Neural cell (in vitro differentiated cells): ENCODE measurements at regions not wholly inside any gene's neighbourhood (a gene's known extent, or its start where the extent isn't known, plus 50 kb on each side); places are given as distances from the start of the nearest gene placed in this dataset.

Experiments used
- H2AFZ ChIP-seq: fragments of 200-600, 300-800 bp; sonication (generic), shearing (Covaris generic); 2 replicates; pipeline ENCODE4 v1.6.0; 2014; ENCODE audit warnings: low read depth, mild to moderate bottlenecking, antibody characterized with exemption, low read length, moderate library complexity
- H3F3A ChIP-seq: fragments of 200-600 bp; shearing (Covaris generic); 2 replicates; pipeline ENCODE4 v1.6.1; 2016; ENCODE audit warnings: mild to moderate bottlenecking, moderate library complexity, mixed read lengths, antibody characterized with exemption, low read length; ENCODE audit not compliant: insufficient read depth, poor library complexity, severe bottlenecking
- H3K27ac ChIP-seq: fragments of 200-600, 300-800 bp; sonication (generic), shearing (Covaris generic); 2 replicates; pipeline ENCODE4 v1.5.1; 2014; ENCODE audit warnings: mild to moderate bottlenecking, low read length, moderate library complexity
- H3K27me3 ChIP-seq: fragments of 300-800, 200-600 bp; sonication (generic), shearing (Covaris generic); 2 replicates; pipeline ENCODE4 v1.6.0; 2014; ENCODE audit warnings: mild to moderate bottlenecking, low read depth, low read length, moderate library complexity; ENCODE audit not compliant: insufficient read depth
- H3K36me3 ChIP-seq: fragments of 300-800, 200-600 bp; sonication (generic), shearing (Covaris generic); 2 replicates; pipeline ENCODE4 v1.5.1; 2014; ENCODE audit warnings: mild to moderate bottlenecking, antibody characterized with exemption, low read length, moderate library complexity; ENCODE audit not compliant: insufficient read depth
- H3K4me2 ChIP-seq: fragments of 300-800, 200-600 bp; sonication (generic), shearing (Covaris generic); 2 replicates; pipeline ENCODE4 v1.6.0; 2014; ENCODE audit warnings: mild to moderate bottlenecking, low read length
- H3K4me3 ChIP-seq: fragments of 300-800, 200-600 bp; sonication (generic), shearing (Covaris generic); 2 replicates; pipeline ENCODE4 v1.5.1; 2014; ENCODE audit warnings: mild to moderate bottlenecking, low read length, moderate library complexity
- H3K79me2 ChIP-seq: fragments of 200-600 bp; shearing (Covaris generic); replicated peaks from 2 replicates; pipeline ENCODE4 v1.6.0; 2014; ENCODE audit warnings: mild to moderate bottlenecking, low read length, moderate library complexity; ENCODE audit not compliant: insufficient read depth
- H3K9ac ChIP-seq: fragments of 300-800, 200-600 bp; sonication (generic), shearing (Covaris generic); 2 replicates; pipeline ENCODE4 v1.6.1; 2016; ENCODE audit warnings: mild to moderate bottlenecking, low read length, mixed read lengths
- H3K9me2 ChIP-seq: fragments of 200-600 bp; shearing (Covaris generic); 2 replicates; pipeline ENCODE4 v1.6.1; 2016; ENCODE audit warnings: mild to moderate bottlenecking, low read length, mixed read lengths; ENCODE audit not compliant: insufficient read depth
- H3K9me3 ChIP-seq: fragments of 200-600, 300-800 bp; sonication (generic), shearing (Covaris generic); 2 replicates; pipeline ENCODE4 v1.6.1; 2016; ENCODE audit warnings: mild to moderate bottlenecking, mixed run types, low read length, moderate library complexity, mixed read lengths
- H4K20me1 ChIP-seq: fragments of 200-600 bp; shearing (Covaris generic); 2 replicates; pipeline ENCODE4 v1.6.1; 2016; ENCODE audit warnings: mild to moderate bottlenecking, mixed run types; ENCODE audit not compliant: insufficient read depth
- EP300 ChIP-seq: fragments of 450-650 bp; conservative IDR thresholded peaks from 2 replicates; pipeline ENCODE4 v1.6.1; 2014; ENCODE audit warnings: antibody characterized with exemption, mild to moderate bottlenecking, moderate library complexity; ENCODE audit not compliant: poor library complexity, severe bottlenecking
- EZH2 ChIP-seq: fragments of 200-600, 300-800 bp; shearing (Covaris generic), sonication (generic); IDR thresholded peaks from 2 replicates; pipeline ENCODE4 v1.6.1; 2014; ENCODE audit warnings: antibody characterized with exemption, low read length, borderline replicate concordance, mild to moderate bottlenecking; ENCODE audit not compliant: insufficient read depth, poor library complexity, severe bottlenecking
- MXI1 ChIP-seq: fragments of 450-650 bp; conservative IDR thresholded peaks from 2 replicates; pipeline ENCODE4 v1.6.1; 2014; ENCODE audit warnings: antibody characterized with exemption, mild to moderate bottlenecking; ENCODE audit not compliant: poor library complexity, severe bottlenecking
- POLR2AphosphoS5 ChIP-seq: IDR thresholded peaks from 2 replicates; pipeline ENCODE4 v1.6.1; 2012
- RAD21 ChIP-seq: fragments of 450-650 bp; conservative IDR thresholded peaks from 2 replicates; pipeline ENCODE4 v1.6.1; 2014; ENCODE audit warnings: antibody characterized with exemption, mild to moderate bottlenecking, moderate library complexity
- REST ChIP-seq: IDR thresholded peaks from 2 replicates; pipeline ENCODE4 v1.6.1; 2012; ENCODE audit warnings: borderline replicate concordance
- SMC3 ChIP-seq: fragments of 450-650 bp; conservative IDR thresholded peaks from 2 replicates; pipeline ENCODE4 v1.6.1; 2014; ENCODE audit warnings: antibody characterized with exemption, mild to moderate bottlenecking, moderate library complexity; ENCODE audit not compliant: poor library complexity
- TAF1 ChIP-seq: IDR thresholded peaks from 2 replicates; pipeline ENCODE4 v1.6.1; 2012; ENCODE audit warnings: low read depth
- TF ChIP-seq, protein P1 (sequence below): fragments of 450-650 bp; IDR thresholded peaks from 2 replicates; pipeline ENCODE4 v1.5.1; 2014; ENCODE audit warnings: antibody characterized with exemption, mild to moderate bottlenecking, moderate library complexity; ENCODE audit not compliant: poor library complexity, severe bottlenecking

GRCh38 chr6:76835293-76835692, 628.0 kb downstream of the HTR1B start:
- Histone ChIP-seq H3K9ac (no peak overlapping the region), H3K4me2 (no peak overlapping the region), H3K79me2 (no peaks in the 10 kb centered on the region), H3K36me3 (no peaks in the 10 kb centered on the region), H3K4me3 (no peak overlapping the region), H3K27me3 (no peaks in the 10 kb centered on the region), H4K20me1 (no peaks in the 10 kb centered on the region), H3K9me3 (no peaks in the 10 kb centered on the region), H3F3A (no peaks in the 10 kb centered on the region), H2AFZ (no peak overlapping the region), H3K9me2 (no peaks in the 10 kb centered on the region), H3K27ac (no peak overlapping the region)
- TF ChIP-seq, protein P1, sequence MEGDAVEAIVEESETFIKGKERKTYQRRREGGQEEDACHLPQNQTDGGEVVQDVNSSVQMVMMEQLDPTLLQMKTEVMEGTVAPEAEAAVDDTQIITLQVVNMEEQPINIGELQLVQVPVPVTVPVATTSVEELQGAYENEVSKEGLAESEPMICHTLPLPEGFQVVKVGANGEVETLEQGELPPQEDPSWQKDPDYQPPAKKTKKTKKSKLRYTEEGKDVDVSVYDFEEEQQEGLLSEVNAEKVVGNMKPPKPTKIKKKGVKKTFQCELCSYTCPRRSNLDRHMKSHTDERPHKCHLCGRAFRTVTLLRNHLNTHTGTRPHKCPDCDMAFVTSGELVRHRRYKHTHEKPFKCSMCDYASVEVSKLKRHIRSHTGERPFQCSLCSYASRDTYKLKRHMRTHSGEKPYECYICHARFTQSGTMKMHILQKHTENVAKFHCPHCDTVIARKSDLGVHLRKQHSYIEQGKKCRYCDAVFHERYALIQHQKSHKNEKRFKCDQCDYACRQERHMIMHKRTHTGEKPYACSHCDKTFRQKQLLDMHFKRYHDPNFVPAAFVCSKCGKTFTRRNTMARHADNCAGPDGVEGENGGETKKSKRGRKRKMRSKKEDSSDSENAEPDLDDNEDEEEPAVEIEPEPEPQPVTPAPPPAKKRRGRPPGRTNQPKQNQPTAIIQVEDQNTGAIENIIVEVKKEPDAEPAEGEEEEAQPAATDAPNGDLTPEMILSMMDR: no peak
- TF ChIP-seq POLR2AphosphoS5 (no peak), EP300 (no peak), MXI1 (no peak), EZH2 (no peak), TAF1 (no peak), RAD21 (no peak), REST (no peak), SMC3 (no peak)

DNA sequence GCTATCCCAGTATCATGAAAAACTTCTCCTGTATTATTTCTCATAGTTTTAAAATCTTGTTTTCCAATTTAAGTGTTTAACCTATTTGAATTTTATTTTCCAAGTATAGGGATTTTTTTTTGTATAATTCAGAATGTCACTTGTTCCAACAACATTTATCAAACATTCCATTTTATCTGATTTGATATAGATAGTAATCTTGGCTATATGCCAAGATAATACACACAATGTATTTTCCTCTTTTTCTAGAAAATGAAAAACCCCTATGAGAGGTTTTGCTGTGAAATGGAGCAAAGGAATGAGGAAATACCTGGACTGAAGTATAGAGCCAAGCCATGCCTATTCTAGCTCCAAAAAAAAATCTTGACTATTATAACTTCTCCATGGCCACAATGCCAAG, 628.9 kb downstream of the HTR1B start:
- H3K36me3 ChIP-seq: no peaks in the 10 kb centered on the region
- no peak overlapping the region for H3K4me3 ChIP-seq
- no peak overlapping the region for H3K27ac ChIP-seq
- no peak overlapping the region for H2AFZ ChIP-seq
- H4K20me1 ChIP-seq: no peaks in the 10 kb centered on the region
- H3K9me2 ChIP-seq: no peaks in the 10 kb centered on the region
- no peaks in the 10 kb centered on the region for H3K79me2 ChIP-seq
- no peaks in the 10 kb centered on the region for H3F3A ChIP-seq
- no peaks in the 10 kb centered on the region for H3K27me3 ChIP-seq
- no peak for TF ChIP-seq REST
- TF ChIP-seq EZH2: no peak
- TF ChIP-seq, protein P1: no peak
- no peak for TF ChIP-seq SMC3
- TF ChIP-seq POLR2AphosphoS5: no peak
- no peak for TF ChIP-seq TAF1
- no peak for TF ChIP-seq EP300
- no peak for TF ChIP-seq MXI1
- TF ChIP-seq RAD21: no peak
- no peak overlapping the region for H3K4me2 ChIP-seq
- H3K9me3 ChIP-seq: no peaks in the 10 kb centered on the region
- no peak overlapping the region for H3K9ac ChIP-seq
